ENCODE measurements at regions not wholly inside any gene's neighbourhood (a gene's known extent, or its start where the extent isn't known, plus 50 kb on each side); places are given as distances from the start of the nearest gene placed in this dataset.
"Not testable (repeated sequence)": the region's sequence is repeated elsewhere in the genome, so short reads cannot be mapped to it uniquely, and the experiment has no call there.

DNA sequence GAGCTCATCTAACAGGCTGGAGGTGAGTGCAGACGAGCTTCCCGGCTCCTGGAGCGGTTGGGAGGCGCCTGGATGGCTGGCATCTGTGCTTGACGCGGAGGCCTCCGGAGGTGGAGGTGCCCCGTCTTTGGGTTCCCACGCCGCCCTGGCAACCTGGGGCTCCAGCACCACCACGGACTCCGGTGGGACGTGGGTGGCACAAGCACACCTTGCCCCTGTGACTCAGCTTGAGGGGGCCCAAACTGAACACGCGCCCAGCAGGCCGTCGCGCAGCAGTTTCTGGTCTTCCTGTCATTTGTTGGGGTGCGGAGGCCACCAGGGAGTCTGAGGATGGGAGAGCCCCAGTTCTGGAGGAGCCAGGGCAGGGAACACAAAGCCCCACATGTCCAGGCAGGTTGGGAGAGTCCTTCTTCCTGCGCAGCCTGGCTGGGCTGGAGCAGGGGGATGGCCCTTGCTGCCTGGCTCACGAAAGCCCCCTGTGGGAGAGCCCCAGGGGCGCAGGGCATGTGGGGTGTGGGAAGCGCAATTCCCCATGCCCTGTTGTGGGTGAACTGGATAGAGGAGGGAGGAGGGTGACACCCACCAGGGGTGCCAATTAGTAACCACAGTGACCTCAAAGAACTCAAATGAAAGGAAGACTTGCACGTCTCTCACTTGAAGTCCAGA is 1378.6 kb upstream of the DEFB115 start:
- no peaks in the 10 kb centered on the region for H3K4me1 Mint-ChIP-seq
- no peak overlapping the region for H3K27ac Mint-ChIP-seq
- peak overlapping the region; percentile 10 for H3K4me3 Mint-ChIP-seq
- no peak for DNase-seq
- H3K36me3 Mint-ChIP-seq (ENCODE audit: low read depth) = peaks cover 2% of the 10 kb centered on the region
- peak; percentile 32 for ATAC-seq
- no peaks in the 10 kb centered on the region for H3K9me3 ChIP-seq (ENCODE audit: control insufficient read depth, low read length, poor library complexity, severe bottlenecking)
- no peaks in the 10 kb centered on the region for H3K27me3 Mint-ChIP-seq

DNA sequence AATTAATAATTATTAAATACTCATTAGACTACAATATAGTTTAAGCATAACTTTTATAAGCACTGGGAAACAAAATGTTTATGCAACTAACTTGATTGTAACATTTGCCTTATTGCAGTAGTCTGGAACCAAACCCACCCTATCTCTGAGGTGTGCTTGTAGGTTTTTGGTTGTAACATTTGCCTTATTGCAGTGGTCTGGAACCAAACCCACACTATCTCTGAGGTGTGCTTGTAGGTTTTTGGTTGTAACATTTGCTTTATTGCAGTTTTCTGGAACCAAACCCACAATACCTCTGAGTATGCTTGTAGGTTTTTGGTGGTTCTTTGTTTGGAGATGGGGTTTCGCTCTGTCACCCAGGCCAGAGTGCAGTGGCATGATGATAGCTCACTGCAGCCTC is 1376.4 kb upstream of the DEFB115 start:
- H3K27me3 Mint-ChIP-seq; H3K9me3 ChIP-seq (ENCODE audit: control insufficient read depth, low read length, poor library complexity, severe bottlenecking); H3K27ac Mint-ChIP-seq: not testable (repeated sequence)

DNA sequence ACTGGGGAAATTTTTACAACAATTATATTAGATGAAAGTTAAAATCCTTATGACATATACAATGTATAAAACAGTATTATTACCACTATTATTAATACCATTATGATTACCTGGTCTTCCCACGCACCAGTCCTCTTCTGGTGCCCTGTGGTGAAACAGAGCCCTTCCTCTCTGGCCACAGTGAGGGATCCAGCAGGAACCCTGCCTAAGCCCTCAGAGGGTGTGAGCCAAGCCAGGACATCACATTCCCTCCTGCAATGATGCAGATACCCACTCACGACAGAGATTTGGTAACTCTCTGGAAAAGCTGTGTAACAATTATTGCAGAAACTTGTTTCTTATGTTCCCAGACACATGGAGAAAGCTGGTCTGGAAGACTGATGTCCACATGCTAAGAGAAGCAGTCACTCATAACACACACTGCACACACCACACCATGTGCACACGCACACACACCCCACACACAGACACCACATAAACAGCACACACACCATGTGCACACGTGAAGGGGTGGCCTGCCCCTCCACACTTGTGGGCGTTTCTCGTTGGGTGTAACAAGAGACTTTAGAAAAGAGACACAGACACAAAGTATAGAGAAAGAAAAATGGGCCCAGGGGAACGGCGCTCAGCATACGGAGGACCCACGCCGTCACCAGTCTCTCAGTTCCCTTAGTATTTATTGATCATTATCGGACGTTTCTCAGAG is 1373.8 kb upstream of the DEFB115 start:
- not testable (repeated sequence) for H3K4me1 Mint-ChIP-seq; H3K27ac Mint-ChIP-seq; H3K9me3 ChIP-seq (ENCODE audit: control insufficient read depth, low read length, poor library complexity, severe bottlenecking); H3K4me3 Mint-ChIP-seq; H3K36me3 Mint-ChIP-seq (ENCODE audit: low read depth); DNase-seq; ATAC-seq; H3K27me3 Mint-ChIP-seq

More for the DNA sequence above, 1376.4 kb upstream of the DEFB115 start:
- not testable (repeated sequence) for H3K4me1 Mint-ChIP-seq; DNase-seq; H3K4me3 Mint-ChIP-seq; H3K36me3 Mint-ChIP-seq (ENCODE audit: low read depth); ATAC-seq

DNA sequence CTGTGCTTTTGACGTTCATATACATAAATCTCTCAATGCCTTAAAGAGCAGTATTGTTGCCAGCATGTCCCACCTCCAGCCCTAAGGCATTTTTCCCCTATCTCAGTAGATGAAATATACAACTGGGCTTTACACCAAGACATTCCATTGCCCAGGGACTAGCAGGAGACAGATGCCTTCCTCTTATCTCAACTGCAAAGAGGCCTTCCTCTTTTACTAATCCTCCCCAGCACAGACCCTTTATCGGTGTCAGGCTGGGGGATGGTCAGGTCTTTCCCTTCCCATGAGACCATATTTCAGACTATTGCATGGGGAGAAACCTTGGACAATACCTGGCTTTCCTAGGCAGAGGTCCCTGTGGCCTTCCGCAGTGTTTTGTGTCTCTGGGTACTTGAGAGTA is 1373.1 kb upstream of the DEFB115 start:
- not testable (repeated sequence) for DNase-seq; H3K4me3 Mint-ChIP-seq; H3K4me1 Mint-ChIP-seq; ATAC-seq; H3K27me3 Mint-ChIP-seq; H3K36me3 Mint-ChIP-seq (ENCODE audit: low read depth); H3K27ac Mint-ChIP-seq; H3K9me3 ChIP-seq (ENCODE audit: control insufficient read depth, low read length, poor library complexity, severe bottlenecking)

DNA sequence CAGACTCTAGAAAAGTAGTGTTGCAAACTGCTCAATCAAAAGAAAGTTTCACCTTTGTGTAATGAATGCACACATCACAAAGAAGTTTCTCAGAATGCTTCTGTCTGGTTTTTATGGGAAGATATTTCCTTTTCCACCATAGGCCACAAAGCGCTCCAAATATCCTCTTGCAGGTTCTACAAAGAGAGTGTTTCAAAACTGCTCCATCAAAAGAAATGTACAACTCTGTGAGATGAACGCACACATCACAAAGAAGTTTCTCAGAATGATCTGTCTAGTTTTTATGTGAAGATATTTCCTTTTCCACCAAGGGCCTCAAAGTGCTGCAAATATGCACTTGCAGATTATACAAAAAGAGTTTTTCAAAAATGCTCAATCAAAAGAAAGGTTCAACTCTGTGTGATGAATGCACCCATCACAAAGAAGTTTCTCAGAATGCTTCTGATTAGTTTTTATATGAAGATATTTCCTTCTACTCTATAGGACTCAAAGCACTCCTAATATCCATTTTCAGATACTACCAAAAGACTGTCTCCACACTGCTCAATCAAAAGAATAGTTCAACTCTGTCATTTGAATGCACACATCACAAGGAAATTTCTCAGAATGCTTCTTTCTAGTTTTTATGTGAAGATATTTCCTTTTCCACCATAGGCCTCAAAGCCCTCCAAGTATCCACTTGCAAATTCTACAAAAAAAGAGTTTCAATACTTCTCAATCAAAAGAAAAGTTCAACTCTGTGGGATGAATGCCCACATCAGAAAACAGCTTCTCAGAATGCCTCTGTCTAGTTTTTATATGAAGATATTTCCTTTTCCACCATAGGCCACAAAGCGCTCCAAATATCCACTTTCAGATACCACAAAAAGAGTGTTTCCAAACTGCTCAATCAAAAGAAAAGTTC is 1371.9 kb upstream of the DEFB115 start:
- not testable (repeated sequence) for H3K9me3 ChIP-seq (ENCODE audit: control insufficient read depth, low read length, poor library complexity, severe bottlenecking); H3K36me3 Mint-ChIP-seq (ENCODE audit: low read depth); DNase-seq; H3K4me3 Mint-ChIP-seq; H3K4me1 Mint-ChIP-seq; ATAC-seq; H3K27ac Mint-ChIP-seq; H3K27me3 Mint-ChIP-seq

DNA sequence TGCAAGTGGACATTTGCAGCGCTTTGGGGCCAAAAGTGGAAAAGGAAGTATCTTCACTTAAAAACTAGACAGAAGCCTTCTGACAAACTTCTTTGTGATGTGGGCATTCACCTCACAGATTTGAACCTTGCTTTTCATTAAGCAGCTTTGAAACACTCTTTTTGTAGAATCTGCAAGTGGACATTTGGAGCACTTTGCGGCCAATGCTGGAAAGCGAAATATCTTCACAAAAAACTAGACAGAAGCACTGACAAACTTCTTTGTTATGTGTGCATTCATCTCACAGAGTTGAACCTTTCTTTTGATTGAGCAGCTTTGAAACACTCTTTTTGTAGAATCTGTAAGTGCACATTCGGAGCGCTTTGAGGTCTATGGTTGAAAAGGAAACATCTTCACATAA is 1365.9 kb upstream of the DEFB115 start:
- H3K9me3 ChIP-seq (ENCODE audit: control insufficient read depth, low read length, poor library complexity, severe bottlenecking); H3K27ac Mint-ChIP-seq; H3K27me3 Mint-ChIP-seq; H3K36me3 Mint-ChIP-seq (ENCODE audit: low read depth); H3K4me3 Mint-ChIP-seq; ATAC-seq; DNase-seq; H3K4me1 Mint-ChIP-seq: not testable (repeated sequence)

All from T-helper 17 cell (primary cell).